Erythroblast (primary cell): ENCODE measurements at regions not wholly inside any gene's neighbourhood (a gene's known extent, or its start where the extent isn't known, plus 50 kb on each side); places are given as distances from the start of the nearest gene placed in this dataset.

Source experiments
- GATA1 ChIP-seq: IDR thresholded peaks from 2 replicates; pipeline ENCODE4 v1.6.1; 2011; ENCODE audit warnings: low read depth, mild to moderate bottlenecking, control low read depth, low read length, moderate library complexity
- POLR2A ChIP-seq: IDR thresholded peaks from 2 replicates; pipeline ENCODE4 v1.6.1; 2011; ENCODE audit warnings: mild to moderate bottlenecking, low read length

DNA sequence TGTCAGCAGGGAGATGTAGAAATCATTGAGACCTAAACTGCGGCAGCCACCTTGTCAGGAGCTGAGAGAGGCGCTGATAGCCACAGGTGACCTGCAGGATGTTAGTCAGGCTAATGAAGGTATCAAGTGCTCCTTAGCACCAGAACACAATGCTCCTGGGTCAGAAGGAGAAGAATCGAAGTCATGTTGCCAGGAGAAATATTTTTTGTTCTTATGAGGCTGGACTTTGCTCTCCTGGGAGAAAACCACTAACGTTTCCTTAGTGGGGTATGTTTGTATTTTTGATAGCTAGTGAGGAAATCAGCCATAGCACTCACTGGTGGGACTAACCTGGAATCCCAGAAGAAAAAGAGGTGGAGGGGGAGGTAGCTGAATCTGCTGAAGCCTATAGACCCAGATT, 120.9 kb upstream of the LRFN2 start:
- no peak for TF ChIP-seq POLR2A
- TF ChIP-seq GATA1: no peak
